ELF-1 (cell line): ENCODE measurements at regions not wholly inside any gene's neighbourhood (a gene's known extent, or its start where the extent isn't known, plus 50 kb on each side); places are given as distances from the start of the nearest gene placed in this dataset.

ENCODE experiments used
- DNase-seq: peaks from one replicate; pipeline ENCODE4 v3.0.0-alpha.2; 2016; ENCODE audit warnings: low read depth, low spot score

DNA sequence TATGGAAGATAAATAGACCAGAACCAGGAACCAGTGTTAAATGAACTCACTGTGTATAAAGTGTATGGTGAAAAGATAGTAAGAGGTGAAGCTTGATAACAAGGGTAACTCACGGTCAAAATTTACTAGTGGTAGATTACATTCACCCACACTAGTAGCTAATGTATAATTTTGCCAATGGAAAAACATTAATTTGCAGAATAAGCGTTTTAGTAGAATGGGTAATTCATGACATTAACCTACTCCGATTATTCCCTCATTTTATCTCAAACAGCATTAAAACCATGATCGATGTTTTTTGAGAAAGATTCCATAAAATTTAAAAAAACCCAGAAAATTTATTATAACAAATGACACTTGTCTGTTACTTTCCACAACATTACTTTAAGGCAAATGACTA lies 57.7 kb upstream of the PPP1R3A start:
- DNase-seq: no peak

DNA sequence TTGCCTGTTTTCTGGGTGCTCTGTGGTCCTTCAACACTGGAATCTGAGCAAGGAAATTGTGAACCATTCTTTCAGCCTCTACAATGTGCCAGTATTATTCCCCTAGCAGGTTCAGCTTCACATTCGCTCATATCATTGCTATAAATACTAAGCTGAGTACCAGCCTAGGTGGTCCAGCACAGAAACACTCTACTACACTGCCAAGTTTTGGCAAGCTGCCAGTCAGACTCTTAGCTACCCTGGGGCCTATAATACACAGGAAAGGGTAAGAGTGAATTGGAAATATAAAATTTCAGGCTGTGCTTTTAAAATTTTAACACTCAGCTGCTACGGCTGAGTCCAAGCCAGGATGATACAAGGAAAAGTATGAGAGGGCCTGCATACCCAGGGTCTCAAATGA lies 49.9 kb upstream of the PPP1R3A start:
- no peak for DNase-seq
